ENCODE measurements at regions not wholly inside any gene's neighbourhood (a gene's known extent, or its start where the extent isn't known, plus 50 kb on each side); places are given as distances from the start of the nearest gene placed in this dataset.

DNA sequence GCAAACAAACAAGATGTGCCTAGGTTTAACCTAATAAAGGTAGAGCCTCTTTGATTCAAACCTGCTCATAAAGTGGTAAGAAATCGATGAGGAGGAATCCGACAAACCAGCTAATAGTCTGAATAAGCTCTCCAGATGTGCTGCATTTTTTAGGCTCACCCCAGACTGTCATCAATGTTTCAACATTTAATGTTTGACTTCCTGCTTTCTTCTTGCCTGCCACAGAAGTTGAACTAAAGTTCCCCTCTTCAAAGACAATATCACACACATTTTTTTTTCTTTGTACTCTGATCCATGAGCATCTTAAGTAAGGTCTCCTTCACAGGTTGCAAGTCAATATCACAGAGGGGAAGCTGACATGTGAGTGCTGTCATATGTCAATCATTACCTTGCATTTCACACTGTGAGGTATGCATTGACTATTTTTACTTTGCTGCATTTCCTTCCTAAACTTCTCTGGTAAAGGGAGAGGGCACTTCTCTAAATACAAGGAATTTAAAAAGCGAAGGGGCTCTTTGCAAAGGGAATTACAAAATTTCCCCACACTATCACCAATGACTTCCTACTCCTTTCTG lies 172.3 kb upstream of the MCTP2 start:
- H3K9me3 ChIP-seq: no peaks in the 10 kb centered on the region

DNA sequence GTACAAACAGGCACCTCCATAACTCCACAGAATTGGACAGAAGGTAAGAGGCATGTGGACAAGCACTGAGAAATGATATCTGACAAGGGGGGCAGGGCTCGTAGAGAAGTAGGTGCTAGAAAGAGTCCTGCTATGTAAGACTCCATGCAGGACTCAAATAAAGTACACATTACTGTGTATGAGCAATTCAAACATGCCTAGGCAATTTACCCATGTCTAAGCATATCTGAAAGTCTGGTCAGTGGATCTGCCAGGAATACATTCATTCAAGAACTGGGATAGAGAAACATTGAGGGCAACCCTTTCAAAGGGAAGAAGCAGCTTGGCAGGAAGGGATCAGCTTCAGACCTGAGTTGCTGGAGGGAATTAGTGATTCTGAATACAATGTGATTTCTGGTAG lies 174.1 kb upstream of the MCTP2 start:
- H3K4me3 ChIP-seq: no peak overlapping the region
- DNase-seq (no peak), ATAC-seq (no peak)
- H3K9me3 ChIP-seq: no peaks in the 10 kb centered on the region
- H3K27ac ChIP-seq: no peak overlapping the region
- in situ Hi-C loops (cut with MboI; ENCODE audit: low sequenced_read_pairs in 4 of 4) (no loop called here), intact Hi-C loops (cut with DNase I; ENCODE audit: low total_unique reads) (no loop called here)
- TF ChIP-seq, protein P1, sequence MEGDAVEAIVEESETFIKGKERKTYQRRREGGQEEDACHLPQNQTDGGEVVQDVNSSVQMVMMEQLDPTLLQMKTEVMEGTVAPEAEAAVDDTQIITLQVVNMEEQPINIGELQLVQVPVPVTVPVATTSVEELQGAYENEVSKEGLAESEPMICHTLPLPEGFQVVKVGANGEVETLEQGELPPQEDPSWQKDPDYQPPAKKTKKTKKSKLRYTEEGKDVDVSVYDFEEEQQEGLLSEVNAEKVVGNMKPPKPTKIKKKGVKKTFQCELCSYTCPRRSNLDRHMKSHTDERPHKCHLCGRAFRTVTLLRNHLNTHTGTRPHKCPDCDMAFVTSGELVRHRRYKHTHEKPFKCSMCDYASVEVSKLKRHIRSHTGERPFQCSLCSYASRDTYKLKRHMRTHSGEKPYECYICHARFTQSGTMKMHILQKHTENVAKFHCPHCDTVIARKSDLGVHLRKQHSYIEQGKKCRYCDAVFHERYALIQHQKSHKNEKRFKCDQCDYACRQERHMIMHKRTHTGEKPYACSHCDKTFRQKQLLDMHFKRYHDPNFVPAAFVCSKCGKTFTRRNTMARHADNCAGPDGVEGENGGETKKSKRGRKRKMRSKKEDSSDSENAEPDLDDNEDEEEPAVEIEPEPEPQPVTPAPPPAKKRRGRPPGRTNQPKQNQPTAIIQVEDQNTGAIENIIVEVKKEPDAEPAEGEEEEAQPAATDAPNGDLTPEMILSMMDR (IDR thresholded peaks at IDR 0.05 in 4 of 5, conservative IDR thresholded peaks at IDR 0.05 in 1 of 5): no peak
- TF ChIP-seq POLR2A (IDR thresholded peaks at IDR 0.05): no peak
- no peaks in the 10 kb centered on the region for H3K4me1 ChIP-seq
- no peaks in the 10 kb centered on the region for H3K36me3 ChIP-seq
- H3K27me3 ChIP-seq: no peaks in the 10 kb centered on the region

More for the DNA sequence above, 172.3 kb upstream of the MCTP2 start:
- in situ Hi-C loops (cut with MboI; ENCODE audit: low sequenced_read_pairs in 4 of 4): no loop called here
- Histone ChIP-seq H3K36me3 (no peaks in the 10 kb centered on the region), H3K27me3 (no peaks in the 10 kb centered on the region), H3K27ac (no peak overlapping the region), H3K4me1 (no peaks in the 10 kb centered on the region), H3K4me3 (no peak overlapping the region)
- ATAC-seq (no peak), DNase-seq (no peak)
- TF ChIP-seq POLR2A (IDR thresholded peaks at IDR 0.05): no peak
- TF ChIP-seq, protein P1 (IDR thresholded peaks at IDR 0.05 in 4 of 5, conservative IDR thresholded peaks at IDR 0.05 in 1 of 5): no peak
- intact Hi-C loops (cut with DNase I; ENCODE audit: low total_unique reads): no loop called here

DNA sequence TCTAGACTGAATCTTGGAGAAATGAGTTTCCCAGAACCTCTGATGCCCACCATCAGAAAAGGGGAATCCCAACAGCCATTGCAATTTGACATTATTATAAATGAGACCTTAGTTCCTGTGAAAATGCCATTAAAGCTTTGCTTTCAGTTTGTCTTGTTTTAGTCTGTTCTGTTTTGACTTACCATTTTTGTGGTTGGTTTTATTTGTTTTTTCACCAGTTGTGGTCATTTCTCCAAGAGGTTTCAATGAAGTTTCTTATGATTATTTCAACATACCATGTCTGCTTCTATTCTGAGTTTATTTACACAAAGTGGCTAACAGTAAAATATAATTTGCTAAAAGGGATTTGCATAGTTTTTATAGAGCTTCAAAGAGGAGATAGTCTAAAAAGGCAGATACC lies 175.0 kb upstream of the MCTP2 start:
- no peaks in the 10 kb centered on the region for H3K9me3 ChIP-seq
- no peak overlapping the region for H3K4me3 ChIP-seq
- ATAC-seq (no peak), DNase-seq (no peak)
- H3K27ac ChIP-seq: no peak overlapping the region
- no peaks in the 10 kb centered on the region for H3K27me3 ChIP-seq
- TF ChIP-seq, protein P1 (IDR thresholded peaks at IDR 0.05 in 4 of 5, conservative IDR thresholded peaks at IDR 0.05 in 1 of 5): no peak
- no peak for TF ChIP-seq POLR2A (IDR thresholded peaks at IDR 0.05)
- H3K36me3 ChIP-seq: no peaks in the 10 kb centered on the region
- H3K4me1 ChIP-seq: no peaks in the 10 kb centered on the region
- intact Hi-C loops (cut with DNase I; ENCODE audit: low total_unique reads): no loop called here
- in situ Hi-C loops (cut with MboI; ENCODE audit: low sequenced_read_pairs in 4 of 4): no loop called here

DNA sequence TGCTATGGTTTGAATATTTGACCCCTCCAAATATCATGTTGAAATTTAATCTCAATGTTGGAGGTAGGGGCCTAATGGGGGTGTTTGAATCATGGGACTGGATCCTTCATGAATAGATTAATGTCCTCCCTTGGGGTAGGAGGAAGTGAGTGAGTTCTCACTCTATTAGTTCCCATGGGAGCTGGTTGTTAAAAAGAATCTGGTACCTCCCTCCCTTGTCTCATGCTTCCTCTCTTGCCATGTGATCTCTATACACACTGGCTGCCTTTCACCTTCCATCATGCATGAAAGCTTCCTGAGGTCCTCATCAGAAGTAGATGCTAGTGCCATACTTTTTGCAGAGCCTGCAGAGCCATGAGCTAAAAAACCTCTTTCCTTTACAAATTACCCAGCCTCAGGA lies 177.7 kb upstream of the MCTP2 start:
- intact Hi-C loops (cut with DNase I; ENCODE audit: low total_unique reads) (no loop called here), in situ Hi-C loops (cut with MboI; ENCODE audit: low sequenced_read_pairs in 4 of 4) (no loop called here)
- Histone ChIP-seq H3K4me3 (no peak overlapping the region), H3K4me1 (no peaks in the 10 kb centered on the region), H3K27me3 (no peaks in the 10 kb centered on the region), H3K27ac (no peak overlapping the region), H3K9me3 (no peaks in the 10 kb centered on the region), H3K36me3 (no peaks in the 10 kb centered on the region)
- DNase-seq (no peak), ATAC-seq (no peak)
- TF ChIP-seq, protein P1 (IDR thresholded peaks at IDR 0.05 in 4 of 5, conservative IDR thresholded peaks at IDR 0.05 in 1 of 5): no peak
- TF ChIP-seq POLR2A (IDR thresholded peaks at IDR 0.05): no peak

DNA sequence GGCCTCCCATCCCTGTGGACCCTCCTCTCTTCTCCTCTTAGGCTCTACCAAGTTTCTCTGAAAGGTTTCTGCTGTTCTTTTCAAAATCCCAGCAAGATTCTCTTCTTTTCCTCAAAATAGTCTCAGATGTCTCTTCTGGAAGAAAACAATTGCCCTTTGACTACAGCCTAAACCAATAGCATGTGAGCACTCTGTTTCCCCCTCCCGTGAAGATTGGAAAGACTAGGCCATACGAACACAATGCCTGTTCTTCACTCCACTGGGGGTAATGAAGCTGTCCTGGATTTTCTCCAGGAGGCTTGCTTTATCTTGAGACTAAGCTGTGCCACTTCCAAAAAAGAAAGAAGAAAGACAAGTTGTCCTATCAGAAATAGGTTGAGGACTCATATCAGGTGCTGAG lies 178.7 kb upstream of the MCTP2 start:
- intact Hi-C loops (cut with DNase I; ENCODE audit: low total_unique reads) (no loop called here), in situ Hi-C loops (cut with MboI; ENCODE audit: low sequenced_read_pairs in 4 of 4) (no loop called here)
- Histone ChIP-seq H3K4me3 (no peak overlapping the region), H3K27ac (no peak overlapping the region), H3K9me3 (no peaks in the 10 kb centered on the region), H3K36me3 (no peaks in the 10 kb centered on the region), H3K27me3 (no peaks in the 10 kb centered on the region), H3K4me1 (no peaks in the 10 kb centered on the region)
- TF ChIP-seq, protein P1 (IDR thresholded peaks at IDR 0.05 in 4 of 5, conservative IDR thresholded peaks at IDR 0.05 in 1 of 5): no peak
- no peak for TF ChIP-seq POLR2A (IDR thresholded peaks at IDR 0.05)
- ATAC-seq (no peak), DNase-seq (no peak)

Measured in gastrocnemius medialis (tissue), 4 donors.